ENCODE measurements at regions not wholly inside any gene's neighbourhood (a gene's known extent, or its start where the extent isn't known, plus 50 kb on each side); places are given as distances from the start of the nearest gene placed in this dataset.

DNA sequence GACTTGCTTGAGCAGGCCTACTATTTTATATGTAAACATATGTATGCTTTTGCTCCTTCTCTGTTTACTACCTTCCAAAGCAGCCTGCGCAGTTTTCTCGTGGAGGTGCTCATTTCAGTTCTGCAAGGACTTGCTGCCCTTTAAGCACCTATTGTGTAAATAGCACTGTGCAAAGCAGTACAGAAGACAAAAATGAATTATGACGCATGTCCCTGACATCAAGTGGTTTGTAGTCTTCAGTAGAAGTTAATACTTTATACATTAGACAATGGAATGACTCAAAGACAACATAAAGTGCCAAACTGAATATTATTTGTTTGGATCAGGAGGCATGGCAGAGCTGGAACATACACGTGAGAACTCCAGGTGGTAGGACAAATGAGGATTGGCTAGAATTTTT lies 611.7 kb downstream of the LMO4 start:
- no peak overlapping the region for H3K27ac ChIP-seq
- TF ChIP-seq ZFX (IDR thresholded peaks at IDR 0.05; ENCODE audit: borderline replicate concordance) (no peak), CTCF (IDR thresholded peaks at IDR 0.05) (no peak)

GRCh38 chr1:87941337-87941946 lies 612.8 kb downstream of the LMO4 start:
- H3K27ac ChIP-seq, result no peak overlapping the region
- TF ChIP-seq ZFX (IDR thresholded peaks at IDR 0.05; ENCODE audit: borderline replicate concordance) (no peak), CTCF (IDR thresholded peaks at IDR 0.05) (no peak)

DNA sequence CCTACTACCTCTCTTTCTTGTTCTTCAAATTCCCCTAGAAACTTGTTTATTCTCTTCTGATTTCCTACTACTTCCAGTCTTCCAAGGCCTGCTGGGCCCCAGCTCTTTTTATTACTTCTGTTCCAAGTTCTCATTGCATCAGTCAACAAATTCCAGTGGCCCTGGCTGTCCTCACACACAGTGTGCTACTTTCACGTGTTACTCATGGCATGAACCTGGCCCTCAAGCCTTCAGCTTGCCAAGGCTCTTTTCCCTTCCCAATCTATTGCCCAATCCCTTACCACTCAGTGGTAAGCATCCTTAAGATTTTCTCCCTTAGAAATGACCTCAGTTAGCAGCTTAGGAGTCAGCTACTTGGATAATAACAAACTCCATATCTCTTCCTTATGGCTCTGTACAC lies 613.5 kb downstream of the LMO4 start:
- H3K27ac ChIP-seq, result no peak overlapping the region
- no peak for TF ChIP-seq CTCF (IDR thresholded peaks at IDR 0.05)
- no peak for TF ChIP-seq ZFX (IDR thresholded peaks at IDR 0.05; ENCODE audit: borderline replicate concordance)

- H3K27ac ChIP-seq, result no peak overlapping the region
- TF ChIP-seq ZFX (IDR thresholded peaks at IDR 0.05; ENCODE audit: borderline replicate concordance), result no peak
- no peak for TF ChIP-seq CTCF (IDR thresholded peaks at IDR 0.05)
Measured at GRCh38 chr1:87949711-87950110, 621.0 kb downstream of the LMO4 start.

DNA sequence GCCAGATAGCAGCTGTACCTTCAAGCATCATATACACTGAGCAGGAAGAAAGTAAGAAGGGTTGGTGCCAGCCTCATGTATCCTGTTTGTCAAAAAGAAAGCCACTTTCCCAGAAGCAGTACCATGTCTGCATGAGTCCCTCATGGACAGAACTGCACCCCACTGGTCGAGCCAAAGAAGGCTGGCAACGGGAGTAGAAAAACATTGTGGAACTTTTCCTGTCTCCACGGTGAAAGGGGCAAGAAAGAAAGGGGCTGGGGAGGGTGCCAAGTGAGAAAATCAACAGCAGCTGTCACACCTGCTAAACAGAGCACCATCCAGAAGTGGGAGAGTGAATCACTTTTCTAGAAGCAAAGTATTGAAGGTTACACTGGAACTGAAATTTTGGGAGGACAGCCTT lies 621.7 kb downstream of the LMO4 start:
- H3K27ac ChIP-seq, result no peak overlapping the region
- TF ChIP-seq CTCF (IDR thresholded peaks at IDR 0.05) (no peak), ZFX (IDR thresholded peaks at IDR 0.05; ENCODE audit: borderline replicate concordance) (no peak)

DNA sequence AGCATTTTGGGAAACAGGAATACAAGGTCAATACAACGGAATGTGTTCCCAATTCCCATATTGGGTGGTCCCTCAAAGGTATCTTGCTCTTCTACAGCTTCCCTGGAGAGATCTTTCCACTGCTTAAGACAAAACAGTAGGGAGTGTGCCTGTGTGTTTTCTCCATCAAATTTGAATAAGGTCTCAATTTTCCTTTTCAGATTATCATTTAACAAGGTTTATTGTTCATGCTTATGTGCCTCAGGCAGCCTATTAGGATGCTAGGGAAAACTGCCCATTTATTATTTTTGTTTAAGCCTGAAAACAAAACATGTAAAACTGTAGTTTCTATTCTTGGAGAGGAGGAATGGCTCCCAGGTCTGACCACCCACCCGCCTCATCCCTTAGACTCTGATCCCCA lies 622.7 kb downstream of the LMO4 start:
- TF ChIP-seq ZFX (IDR thresholded peaks at IDR 0.05; ENCODE audit: borderline replicate concordance) (no peak), CTCF (IDR thresholded peaks at IDR 0.05) (no peak)
- no peak overlapping the region for H3K27ac ChIP-seq

DNA sequence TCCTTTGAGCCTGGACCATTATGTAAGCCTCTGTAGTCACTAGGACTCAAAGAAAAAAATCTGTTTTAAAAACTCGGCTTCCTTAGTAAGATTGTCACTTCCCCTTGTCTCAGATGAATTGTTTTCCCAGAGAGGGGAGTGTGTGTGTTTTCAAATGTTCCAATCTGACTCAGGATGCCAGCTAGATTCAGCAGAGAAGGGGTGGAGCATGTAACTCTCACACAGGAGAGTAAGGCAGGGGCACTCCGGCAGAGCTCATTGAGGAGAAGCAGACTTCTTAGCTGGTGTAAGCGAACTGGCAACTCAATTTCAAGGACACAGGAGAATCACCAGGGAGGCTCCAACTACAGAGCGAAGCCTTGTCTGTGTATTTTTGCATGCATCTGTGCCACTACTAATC lies 623.2 kb downstream of the LMO4 start:
- H3K27ac ChIP-seq, result no peak overlapping the region
- TF ChIP-seq CTCF (IDR thresholded peaks at IDR 0.05), result no peak
- TF ChIP-seq ZFX (IDR thresholded peaks at IDR 0.05; ENCODE audit: borderline replicate concordance), result no peak
